PC-3 (cell line): ENCODE measurements at regions not wholly inside any gene's neighbourhood (a gene's known extent, or its start where the extent isn't known, plus 50 kb on each side); places are given as distances from the start of the nearest gene placed in this dataset.

Experiments
- EZH2 ChIP-seq: fragments of 300-600 bp; sonication (generic); IDR thresholded peaks from one replicate; pipeline ENCODE4 v1.6.1; 2017; ENCODE audit warnings: antibody characterized with exemption, mild to moderate bottlenecking, low read length; ENCODE audit not compliant: unreplicated experiment
- TF ChIP-seq, protein P1 (sequence below): fragments of 300-600 bp; sonication (generic); conservative IDR thresholded peaks from 2 replicates; pipeline ENCODE4 v1.5.1; 2017; ENCODE audit warnings: antibody characterized with exemption, low read depth, mild to moderate bottlenecking, low read length

GRCh38 chr13:86185636-86186035 is 386.4 kb upstream of the SLITRK6 start:
- TF ChIP-seq, protein P1, sequence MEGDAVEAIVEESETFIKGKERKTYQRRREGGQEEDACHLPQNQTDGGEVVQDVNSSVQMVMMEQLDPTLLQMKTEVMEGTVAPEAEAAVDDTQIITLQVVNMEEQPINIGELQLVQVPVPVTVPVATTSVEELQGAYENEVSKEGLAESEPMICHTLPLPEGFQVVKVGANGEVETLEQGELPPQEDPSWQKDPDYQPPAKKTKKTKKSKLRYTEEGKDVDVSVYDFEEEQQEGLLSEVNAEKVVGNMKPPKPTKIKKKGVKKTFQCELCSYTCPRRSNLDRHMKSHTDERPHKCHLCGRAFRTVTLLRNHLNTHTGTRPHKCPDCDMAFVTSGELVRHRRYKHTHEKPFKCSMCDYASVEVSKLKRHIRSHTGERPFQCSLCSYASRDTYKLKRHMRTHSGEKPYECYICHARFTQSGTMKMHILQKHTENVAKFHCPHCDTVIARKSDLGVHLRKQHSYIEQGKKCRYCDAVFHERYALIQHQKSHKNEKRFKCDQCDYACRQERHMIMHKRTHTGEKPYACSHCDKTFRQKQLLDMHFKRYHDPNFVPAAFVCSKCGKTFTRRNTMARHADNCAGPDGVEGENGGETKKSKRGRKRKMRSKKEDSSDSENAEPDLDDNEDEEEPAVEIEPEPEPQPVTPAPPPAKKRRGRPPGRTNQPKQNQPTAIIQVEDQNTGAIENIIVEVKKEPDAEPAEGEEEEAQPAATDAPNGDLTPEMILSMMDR, result no peak
- no peak for TF ChIP-seq EZH2
